HEK293T (cell line): ENCODE measurements at regions not wholly inside any gene's neighbourhood (a gene's known extent, or its start where the extent isn't known, plus 50 kb on each side); places are given as distances from the start of the nearest gene placed in this dataset.

Experiments
- CTCF ChIA-PET: fragments of 350-600 bp; formaldehyde crosslinking; extraction: SDS; loops from one replicate; lab custom pipeline; 2021; ENCODE audit warnings: antibody characterized with exemption, inconsistent platforms; lab: Yijun Ruan, JAX
- POLR2A ChIA-PET: fragments of 350-600 bp; formaldehyde crosslinking; extraction: SDS; loops from one replicate; lab custom pipeline; 2020; ENCODE audit warnings: antibody characterized with exemption, inconsistent platforms; lab: Yijun Ruan, JAX
- DNase-seq: peaks from one replicate; pipeline ENCODE4 v3.0.0; 2012; ENCODE audit warnings: mixed read lengths; ENCODE audit errors: extremely low spot score
- ARNT ChIP-seq: fragments of 450-650 bp; IDR thresholded peaks from 2 replicates; pipeline ENCODE4 v1.6.1; 2017; ENCODE audit warnings: mild to moderate bottlenecking
- BHLHE40 ChIP-seq: fragments of 450-650 bp; IDR thresholded peaks from 2 replicates; pipeline ENCODE4 v1.6.1; 2016; ENCODE audit warnings: mild to moderate bottlenecking, moderate library complexity, borderline replicate concordance
- CTBP1 ChIP-seq: fragments of 450-650 bp; IDR thresholded peaks from 2 replicates; pipeline ENCODE4 v1.6.1; 2016; ENCODE audit warnings: borderline replicate concordance
- ELF4 ChIP-seq: fragments of 450-650 bp; IDR thresholded peaks from 2 replicates; pipeline ENCODE4 v1.6.1; 2017; ENCODE audit warnings: antibody characterized with exemption
- FOXA1 ChIP-seq: fragments of 450-650 bp; IDR thresholded peaks from 2 replicates; pipeline ENCODE4 v1.6.1; 2016; ENCODE audit warnings: mild to moderate bottlenecking
- FOXK2 ChIP-seq: fragments of 450-650 bp; IDR thresholded peaks from 2 replicates; pipeline ENCODE4 v1.6.1; 2016; ENCODE audit warnings: mild to moderate bottlenecking
- FOXM1 ChIP-seq: fragments of 450-650 bp; IDR thresholded peaks from 2 replicates; pipeline ENCODE4 v1.6.1; 2017; ENCODE audit warnings: mild to moderate bottlenecking, borderline replicate concordance
- HDGF ChIP-seq: fragments of 450-650 bp; IDR thresholded peaks from 2 replicates; pipeline ENCODE4 v1.6.1; 2017; ENCODE audit warnings: antibody characterized with exemption, borderline replicate concordance
- L3MBTL2 ChIP-seq: fragments of 450-650 bp; conservative IDR thresholded peaks from 2 replicates; pipeline ENCODE4 v1.6.1; 2016; ENCODE audit warnings: mild to moderate bottlenecking
- LEF1 ChIP-seq: fragments of 450-650 bp; IDR thresholded peaks from 2 replicates; pipeline ENCODE4 v1.6.1; 2017; ENCODE audit warnings: mild to moderate bottlenecking, borderline replicate concordance
- NFRKB ChIP-seq: fragments of 450-650 bp; IDR thresholded peaks from 2 replicates; pipeline ENCODE4 v1.6.1; 2016; ENCODE audit warnings: mild to moderate bottlenecking, moderate library complexity
- PKNOX1 ChIP-seq: fragments of 450-650 bp; IDR thresholded peaks from 2 replicates; pipeline ENCODE4 v1.6.1; 2016
- SP1 ChIP-seq: fragments of 450-650 bp; IDR thresholded peaks from 2 replicates; pipeline ENCODE4 v1.6.1; 2017
- SUZ12 ChIP-seq: fragments of 450-650 bp; IDR thresholded peaks from 2 replicates; pipeline ENCODE4 v1.6.1; 2016; ENCODE audit warnings: mild to moderate bottlenecking
- TARDBP ChIP-seq: fragments of 450-650 bp; IDR thresholded peaks from 2 replicates; pipeline ENCODE4 v1.6.1; 2016
- ZNF384 ChIP-seq: fragments of 450-650 bp; IDR thresholded peaks from 2 replicates; pipeline ENCODE4 v1.6.1; 2016

DNA sequence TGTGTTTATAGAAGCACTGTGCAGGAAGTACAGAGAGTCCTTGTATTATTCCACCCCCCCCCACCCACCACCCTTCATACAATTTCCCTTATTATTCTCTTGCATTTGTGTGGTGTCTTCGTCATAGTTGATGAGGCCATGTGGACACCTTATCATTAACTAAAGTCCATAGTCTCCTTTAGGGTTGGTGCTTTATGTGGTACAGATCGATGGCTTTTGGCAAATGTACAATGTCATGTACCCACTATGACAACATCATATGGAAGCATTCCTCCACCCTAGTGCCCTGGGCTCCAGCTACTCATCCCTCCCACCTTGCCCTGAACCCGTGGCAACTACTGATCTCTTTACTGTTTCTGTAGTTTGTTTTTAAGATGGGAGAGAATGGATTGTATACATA lies 93.8 kb upstream of the HDAC4 start:
- DNase-seq, result no peak
- ChIA-PET POLR2A (no interaction called here), CTCF (no interaction called here)
- TF ChIP-seq SUZ12, result no peak
- TF ChIP-seq ELF4, result no peak
- no peak for TF ChIP-seq CTBP1
- no peak for TF ChIP-seq ARNT
- no peak for TF ChIP-seq PKNOX1
- no peak for TF ChIP-seq LEF1
- no peak for TF ChIP-seq FOXA1
- TF ChIP-seq L3MBTL2, result no peak
- TF ChIP-seq SP1, result no peak
- no peak for TF ChIP-seq HDGF
- TF ChIP-seq FOXM1, result no peak
- TF ChIP-seq FOXK2, result no peak
- no peak for TF ChIP-seq TARDBP

GRCh38 chr2:239489481-239489880 lies 88.7 kb upstream of the HDAC4 start:
- ChIA-PET POLR2A (no interaction called here), CTCF (no interaction called here)
- TF ChIP-seq NFRKB, result no peak
- TF ChIP-seq ARNT, result no peak
- TF ChIP-seq BHLHE40, result no peak
- no peak for TF ChIP-seq SUZ12
- TF ChIP-seq ELF4, result no peak
- TF ChIP-seq HDGF, result no peak
- TF ChIP-seq CTBP1, result no peak
- TF ChIP-seq FOXA1, result no peak
- TF ChIP-seq SP1, result no peak
- no peak for TF ChIP-seq LEF1
- no peak for TF ChIP-seq FOXK2
- no peak for TF ChIP-seq L3MBTL2
- no peak for TF ChIP-seq ZNF384
- DNase-seq, result no peak

GRCh38 chr2:239488125-239488524 lies 87.3 kb upstream of the HDAC4 start:
- CTCF ChIA-PET, result no interaction called here
- POLR2A ChIA-PET, result no interaction called here
- TF ChIP-seq LEF1, result no peak
- TF ChIP-seq FOXA1, result no peak
- TF ChIP-seq L3MBTL2, result no peak
- TF ChIP-seq SP1, result no peak
- no peak for TF ChIP-seq FOXK2
- no peak for TF ChIP-seq PKNOX1
- no peak for TF ChIP-seq SUZ12
- TF ChIP-seq ELF4, result no peak
- TF ChIP-seq FOXM1, result no peak
- no peak for TF ChIP-seq BHLHE40
- TF ChIP-seq ARNT, result no peak
- no peak for TF ChIP-seq NFRKB
- TF ChIP-seq TARDBP, result no peak
- no peak for TF ChIP-seq HDGF
- TF ChIP-seq ZNF384, result no peak
- TF ChIP-seq CTBP1, result no peak
- DNase-seq, result no peak

DNA sequence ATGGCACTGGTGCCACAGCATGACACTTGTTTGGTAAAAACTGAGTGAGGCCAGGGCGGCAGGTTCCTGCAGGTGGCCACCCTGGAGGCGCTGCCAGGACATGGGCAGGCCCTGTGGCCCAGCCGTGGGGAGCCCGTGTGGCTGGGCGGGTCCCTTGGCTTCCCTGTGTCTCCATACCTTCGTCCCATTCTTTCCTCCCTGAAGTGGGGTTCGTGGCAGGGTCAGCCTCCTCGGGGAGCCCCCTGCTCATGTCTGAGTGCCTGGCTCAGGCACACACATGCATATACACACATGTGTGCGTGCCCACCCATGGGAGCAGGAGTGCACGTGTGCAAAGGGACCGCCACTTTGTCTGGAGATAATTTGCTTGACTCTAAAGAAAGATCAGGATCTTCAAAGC lies 86.5 kb upstream of the HDAC4 start:
- ChIA-PET POLR2A (no interaction called here), CTCF (no interaction called here)
- DNase-seq, result no peak
- no peak for TF ChIP-seq L3MBTL2
- no peak for TF ChIP-seq SP1
- TF ChIP-seq BHLHE40, result no peak
- no peak for TF ChIP-seq PKNOX1
- TF ChIP-seq CTBP1, result no peak
- TF ChIP-seq FOXM1, result no peak
- TF ChIP-seq ELF4, result no peak
- TF ChIP-seq ZNF384, result no peak
- TF ChIP-seq ARNT, result no peak
- TF ChIP-seq HDGF, result no peak
- no peak for TF ChIP-seq TARDBP
- no peak for TF ChIP-seq SUZ12

DNA sequence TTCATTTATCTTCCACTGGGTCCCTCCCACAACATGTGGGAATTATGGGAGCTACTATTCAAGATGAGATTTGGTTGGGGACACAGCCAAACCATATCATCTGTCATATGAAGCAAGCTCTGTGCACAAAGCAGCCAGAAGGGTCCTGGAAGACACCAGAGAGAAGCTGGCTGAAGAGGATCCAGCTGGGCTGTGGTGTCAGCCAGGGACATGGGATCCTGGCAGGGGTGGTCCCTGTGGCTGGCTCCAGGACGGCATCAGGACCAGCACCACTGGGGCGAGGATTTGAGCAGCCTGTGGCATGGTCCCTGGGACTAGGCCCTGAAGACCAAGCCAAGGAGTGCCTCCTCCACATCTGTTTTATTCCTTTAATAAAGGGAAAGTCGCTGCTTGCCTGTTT lies 84.8 kb upstream of the HDAC4 start:
- TF ChIP-seq FOXA1 (no peak), ELF4 (no peak), FOXK2 (no peak), LEF1 (no peak), TARDBP (no peak), CTBP1 (no peak), HDGF (no peak), SP1 (no peak), SUZ12 (no peak)
- DNase-seq, result no peak

DNA sequence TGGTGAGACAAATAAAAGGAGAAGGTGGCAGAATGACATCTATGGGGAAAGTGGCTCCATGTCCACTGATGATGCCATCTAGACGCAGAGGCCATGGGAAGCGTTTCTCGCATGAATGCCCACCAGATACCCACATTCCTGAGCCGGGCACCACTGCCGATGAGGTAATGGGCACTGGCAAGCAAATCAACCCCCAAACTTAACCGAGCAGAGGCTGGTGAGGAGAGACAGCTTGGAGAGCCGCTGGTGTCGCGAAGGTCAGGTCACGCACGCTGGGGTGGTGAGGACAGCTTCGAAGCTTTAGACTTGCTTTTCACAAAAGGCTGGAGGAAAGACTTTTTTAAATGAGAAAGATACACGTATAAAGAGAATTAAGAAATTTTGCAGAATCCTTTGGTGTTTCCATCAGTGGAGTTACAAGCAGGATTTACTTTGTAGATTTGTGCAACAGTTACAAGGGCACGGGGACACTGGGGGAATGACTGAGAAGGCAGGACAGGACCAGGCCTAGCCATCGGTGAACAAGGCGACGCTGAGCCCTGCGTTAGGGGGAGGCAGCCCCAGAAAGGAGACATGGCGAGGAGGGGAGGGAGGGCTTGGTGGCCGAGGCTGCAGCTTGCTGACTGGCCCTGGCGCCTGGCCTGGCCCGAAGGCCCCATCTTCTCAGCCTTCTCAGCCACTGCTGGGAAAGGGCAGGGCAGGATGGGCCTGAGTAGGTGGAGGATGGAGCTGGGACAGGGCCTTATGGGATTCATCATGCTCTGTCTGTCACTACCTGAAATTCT lies 83.9 kb upstream of the HDAC4 start:
- ChIA-PET CTCF (no interaction called here), POLR2A (no interaction called here)
- no peak for TF ChIP-seq PKNOX1
- TF ChIP-seq ELF4, result no peak
- no peak for TF ChIP-seq CTBP1
- no peak for TF ChIP-seq FOXK2
- no peak for TF ChIP-seq ARNT
- no peak for TF ChIP-seq ZNF384
- TF ChIP-seq SP1, result no peak
- TF ChIP-seq SUZ12, result no peak
- TF ChIP-seq FOXM1, result no peak
- TF ChIP-seq L3MBTL2, result no peak
- no peak for TF ChIP-seq HDGF
- DNase-seq, result no peak

More for the DNA sequence above, 84.8 kb upstream of the HDAC4 start:
- ChIA-PET CTCF (no interaction called here), POLR2A (no interaction called here)
